Ishikawa (cell line): ENCODE measurements at regions not wholly inside any gene's neighbourhood (a gene's known extent, or its start where the extent isn't known, plus 50 kb on each side); places are given as distances from the start of the nearest gene placed in this dataset.

Source experiments
- CEBPB ChIP-seq: IDR thresholded peaks from 2 replicates; pipeline ENCODE4 v1.6.1; 2012
- CREB1 ChIP-seq: IDR thresholded peaks from 2 replicates; pipeline ENCODE4 v1.6.1; 2012; ENCODE audit warnings: low read depth
- EGR1 ChIP-seq: IDR thresholded peaks from 2 replicates; pipeline ENCODE4 v1.6.1; 2012
- EP300 ChIP-seq: IDR thresholded peaks from 2 replicates; pipeline ENCODE4 v1.6.1; 2012; ENCODE audit warnings: borderline replicate concordance
- FOXM1 ChIP-seq: IDR thresholded peaks from 2 replicates; pipeline ENCODE4 v1.6.1; 2012; ENCODE audit warnings: low read depth, borderline replicate concordance
- MAX ChIP-seq: IDR thresholded peaks from 2 replicates; pipeline ENCODE4 v1.6.1; 2012
- NFIC ChIP-seq: IDR thresholded peaks from 2 replicates; pipeline ENCODE4 v1.6.1; 2012
- RAD21 ChIP-seq: IDR thresholded peaks from 2 replicates; pipeline ENCODE4 v1.6.1; 2012; ENCODE audit warnings: low read depth
- REST ChIP-seq: IDR thresholded peaks from 2 replicates; pipeline ENCODE4 v1.6.1; 2012; ENCODE audit warnings: low read depth, mild to moderate bottlenecking
- TAF1 ChIP-seq: IDR thresholded peaks from 2 replicates; pipeline ENCODE4 v1.6.1; 2012; ENCODE audit warnings: low read depth, mild to moderate bottlenecking
- TCF12 ChIP-seq: IDR thresholded peaks from 2 replicates; pipeline ENCODE4 v1.6.1; 2012; ENCODE audit warnings: low read depth
- TEAD4 ChIP-seq: IDR thresholded peaks from 2 replicates; pipeline ENCODE4 v1.6.1; 2012
- USF1 ChIP-seq: IDR thresholded peaks from 2 replicates; pipeline ENCODE4 v1.6.1; 2012
- YY1 ChIP-seq: IDR thresholded peaks from 2 replicates; pipeline ENCODE4 v1.6.1; 2012; ENCODE audit warnings: low read depth
- ZBTB7A ChIP-seq: IDR thresholded peaks from 2 replicates; pipeline ENCODE4 v1.6.1; 2012; ENCODE audit warnings: low read depth

GRCh38 chr2:78644854-78645253, 380.6 kb upstream of the REG3G start:
- TF ChIP-seq USF1 = no peak
- TF ChIP-seq CEBPB = no peak
- no peak for TF ChIP-seq TEAD4
- TF ChIP-seq TAF1 = no peak
- no peak for TF ChIP-seq EP300
- no peak for TF ChIP-seq MAX
- TF ChIP-seq FOXM1 = no peak
- no peak for TF ChIP-seq CREB1
- no peak for TF ChIP-seq NFIC
- TF ChIP-seq EGR1 = no peak
- TF ChIP-seq YY1 = no peak

- no peak for TF ChIP-seq TEAD4
- no peak for TF ChIP-seq EP300
- TF ChIP-seq CREB1 = no peak
- no peak for TF ChIP-seq REST
Measured at GRCh38 chr2:78646533-78647364, 378.8 kb upstream of the REG3G start.

- TF ChIP-seq USF1 (no peak), FOXM1 (no peak), REST (no peak), YY1 (no peak), EP300 (no peak), EGR1 (no peak), TCF12 (no peak), CREB1 (no peak), ZBTB7A (no peak), TAF1 (no peak), RAD21 (no peak), TEAD4 (no peak)
Measured at GRCh38 chr2:78648558-78648957, 376.9 kb upstream of the REG3G start.

- TF ChIP-seq NFIC (no peak), CEBPB (no peak), TAF1 (no peak), TEAD4 (no peak), YY1 (no peak), REST (no peak), FOXM1 (no peak), EP300 (no peak), USF1 (no peak)
Measured at GRCh38 chr2:78654941-78655340, 370.6 kb upstream of the REG3G start.
